Kidney (tissue), 13 donors: ENCODE measurements at regions not wholly inside any gene's neighbourhood (a gene's known extent, or its start where the extent isn't known, plus 50 kb on each side); places are given as distances from the start of the nearest gene placed in this dataset.

Experiments used
- DNase-seq, 5 donors: peaks; one replicate each; pipeline ENCODE4 v3.0.0-alpha.2; 2013 to 2020
- FAIRE-seq: peaks from 2 replicates; lab custom pipeline; 2012; peaks lifted over from hg19 to GRCh38; lab: Jason Lieb, UNC
- H3K27ac ChIP-seq, 2 donors: one replicate each; pipeline ENCODE4 v1.7.0; 2013; ENCODE audit warnings: low read depth in 2 of 2, low read length in 2 of 2, inconsistent platforms in 1 of 2
- H3K27me3 ChIP-seq: one replicate; pipeline ENCODE4 v1.7.1; 2013; ENCODE audit warnings: low read length, inconsistent platforms; ENCODE audit not compliant: control insufficient read depth, insufficient read depth
- H3K36me3 ChIP-seq, 3 donors: one replicate each; pipeline versions ENCODE4 v1.7.0 to v1.7.1; 2013; ENCODE audit warnings: low read length in 3 of 3, control low read depth in 1 of 3, inconsistent platforms in 1 of 3; ENCODE audit not compliant: insufficient read depth in 3 of 3, control insufficient read depth in 2 of 3
- H3K4me1 ChIP-seq, 3 donors: one replicate each; pipeline versions ENCODE4 v1.7.0 to v1.7.1; 2013; ENCODE audit warnings: low read length in 3 of 3, inconsistent platforms in 1 of 3, low read depth in 1 of 3; ENCODE audit not compliant: control insufficient read depth in 2 of 3, insufficient read depth in 2 of 3
- H3K4me3 ChIP-seq, 3 donors: one replicate each; pipeline versions ENCODE4 v1.7.0 to v1.8.1; 2013; ENCODE audit warnings: low read length in 3 of 3, control low read depth in 1 of 3, inconsistent platforms in 1 of 3
- H3K9ac ChIP-seq, 3 donors: one replicate each; pipeline versions ENCODE4 v1.7.0 to v1.7.1; 2013; ENCODE audit warnings: low read length in 3 of 3, control low read depth in 1 of 3, inconsistent platforms in 1 of 3
- H3K9me3 ChIP-seq, 3 donors: one replicate each; pipeline versions ENCODE4 v1.7.0 to v1.7.1; 2013; ENCODE audit warnings: low read length in 3 of 3, control low read depth in 1 of 3, inconsistent platforms in 1 of 3; ENCODE audit not compliant: control insufficient read depth in 2 of 3, insufficient read depth in 1 of 3
- CTCF ChIP-seq: IDR thresholded peaks from 3 replicates; pipeline ENCODE4 v1.5.1; 2012; ENCODE audit warnings: mild to moderate bottlenecking, moderate library complexity, borderline replicate concordance; ENCODE audit not compliant: insufficient read depth; ENCODE audit errors: extremely low read depth
- intact Hi-C: fragments of 100-400 bp; cut with DNase I; formaldehyde crosslinking; loops from one replicate; pipeline ENCODE4 v1.11.1; 2022
- donor health status: control.
- donor health status: control.
- donor health status: control.
- donor health status: control.
- donor health status: control.
- donor health status: DM: yes; HTN: yes; CAD: no.
- donor health status: Normal renal cell carcinoma (clear cell type).

- DNase-seq: no peak
- FAIRE-seq: no peak
- Histone ChIP-seq H3K9ac (no peak overlapping the region), H3K9me3 (no peaks in the 10 kb centered on the region), H3K4me1 (no peaks in the 10 kb centered on the region), H3K4me3 (no peak overlapping the region), H3K36me3 (no peaks in the 10 kb centered on the region), H3K27ac (no peak overlapping the region), H3K27me3 (no peaks in the 10 kb centered on the region)
- intact Hi-C loops: no loop called here
- TF ChIP-seq CTCF: no peak
Observed at GRCh38 chr13:37985281-37985680, 115.7 kb upstream of the TRPC4 start.

GRCh38 chr13:37984357-37984756, 114.8 kb upstream of the TRPC4 start:
- Histone ChIP-seq H3K4me1 (no peaks in the 10 kb centered on the region), H3K27ac (no peak overlapping the region), H3K4me3 (no peak overlapping the region), H3K9me3 (no peaks in the 10 kb centered on the region), H3K27me3 (no peaks in the 10 kb centered on the region), H3K9ac (no peak overlapping the region), H3K36me3 (no peaks in the 10 kb centered on the region)
- TF ChIP-seq CTCF: no peak
- DNase-seq (no peak), FAIRE-seq (no peak)
- intact Hi-C loops: no loop called here

GRCh38 chr13:37981932-37982331, 112.4 kb upstream of the TRPC4 start:
- Histone ChIP-seq H3K9me3 (no peaks in the 10 kb centered on the region), H3K36me3 (no peaks in the 10 kb centered on the region), H3K4me3 (no peak overlapping the region), H3K4me1 (no peaks in the 10 kb centered on the region), H3K27ac (no peak overlapping the region), H3K27me3 (no peaks in the 10 kb centered on the region), H3K9ac (no peak overlapping the region)
- DNase-seq: no peak
- intact Hi-C loops: no loop called here
- no peak for TF ChIP-seq CTCF
- no peak for FAIRE-seq

GRCh38 chr13:37978680-37979079, 109.1 kb upstream of the TRPC4 start:
- no peak for FAIRE-seq
- intact Hi-C loops: no loop called here
- no peak for TF ChIP-seq CTCF

More at GRCh38 chr13:37978680-37979079, 109.1 kb upstream of the TRPC4 start:
- H3K27me3 ChIP-seq: no peaks in the 10 kb centered on the region
- no peak overlapping the region for H3K9ac ChIP-seq
- H3K27ac ChIP-seq: no peak overlapping the region
- no peaks in the 10 kb centered on the region for H3K4me1 ChIP-seq
- H3K36me3 ChIP-seq: no peaks in the 10 kb centered on the region
- H3K4me3 ChIP-seq: no peak overlapping the region
- no peak for DNase-seq
- no peaks in the 10 kb centered on the region for H3K9me3 ChIP-seq
